ENCODE measurements at regions not wholly inside any gene's neighbourhood (a gene's known extent, or its start where the extent isn't known, plus 50 kb on each side); places are given as distances from the start of the nearest gene placed in this dataset.
A peak's percentile ranks its signal among the peaks of the same experiment; 100 is the strongest.
"Not testable (repeated sequence)": the region's sequence is repeated elsewhere in the genome, so short reads cannot be mapped to it uniquely, and the experiment has no call there.

DNA sequence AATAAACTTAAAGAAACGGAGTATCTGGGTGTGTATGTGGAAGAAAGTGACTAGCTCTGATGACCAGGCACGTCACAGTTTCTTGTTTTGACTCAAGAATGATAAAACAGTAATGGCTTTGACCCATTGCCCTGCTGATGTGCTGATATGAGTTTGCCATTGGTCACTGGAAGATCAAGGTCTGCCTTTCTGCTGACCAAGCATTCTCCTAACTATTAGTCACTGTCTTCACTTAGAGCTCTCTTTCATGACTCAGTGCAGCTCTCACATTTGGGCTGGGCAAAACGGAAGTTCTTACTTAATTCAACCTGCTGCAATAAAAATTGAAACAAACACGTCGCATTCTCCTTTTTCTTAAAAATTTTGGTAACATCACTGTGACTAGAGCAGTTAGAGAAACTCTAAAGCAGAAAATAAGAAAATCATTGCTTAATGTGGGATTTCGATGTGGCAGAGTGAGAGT, 366.7 kb downstream of the BTG1 start:
- peak overlapping the region; percentile 94 for H3K27ac ChIP-seq
- peak; percentile 97 for DNase-seq (ENCODE audit: low read depth, low spot score)

DNA sequence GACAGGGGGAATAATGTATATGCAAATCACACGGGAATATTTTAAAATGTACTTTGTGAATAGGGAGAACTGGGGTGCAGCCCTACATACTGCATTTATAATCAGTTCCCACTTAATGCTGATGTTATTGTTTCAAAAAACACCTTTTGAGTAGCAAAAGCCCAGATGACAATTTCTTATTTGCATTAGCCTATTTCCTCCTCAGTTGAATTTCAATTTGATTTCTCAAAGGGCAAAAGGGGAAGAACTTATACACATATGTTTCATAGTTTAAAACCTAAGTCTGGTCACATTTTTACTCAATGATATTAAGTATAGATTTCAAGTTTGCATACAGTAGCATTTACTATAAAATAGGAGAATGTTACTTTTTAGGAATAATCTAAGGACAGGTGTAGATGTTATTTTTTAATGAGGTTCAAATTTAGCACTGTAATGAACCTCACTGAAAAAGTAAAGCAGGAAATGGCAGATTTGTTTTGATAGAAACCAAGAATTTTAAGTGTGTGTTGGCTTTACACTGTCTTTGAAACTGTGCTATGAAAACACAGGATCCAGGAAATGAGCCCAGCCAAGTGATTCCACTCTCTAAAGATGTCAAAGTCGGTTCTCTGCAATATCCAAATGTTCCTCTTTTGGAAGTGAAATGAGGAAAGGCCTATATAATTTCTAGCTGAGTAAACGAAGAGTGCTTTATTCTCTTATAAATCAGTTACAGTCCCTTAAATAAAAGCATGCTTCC, 367.4 kb downstream of the BTG1 start:
- peak overlapping the region; percentile 94 for H3K27ac ChIP-seq

DNA sequence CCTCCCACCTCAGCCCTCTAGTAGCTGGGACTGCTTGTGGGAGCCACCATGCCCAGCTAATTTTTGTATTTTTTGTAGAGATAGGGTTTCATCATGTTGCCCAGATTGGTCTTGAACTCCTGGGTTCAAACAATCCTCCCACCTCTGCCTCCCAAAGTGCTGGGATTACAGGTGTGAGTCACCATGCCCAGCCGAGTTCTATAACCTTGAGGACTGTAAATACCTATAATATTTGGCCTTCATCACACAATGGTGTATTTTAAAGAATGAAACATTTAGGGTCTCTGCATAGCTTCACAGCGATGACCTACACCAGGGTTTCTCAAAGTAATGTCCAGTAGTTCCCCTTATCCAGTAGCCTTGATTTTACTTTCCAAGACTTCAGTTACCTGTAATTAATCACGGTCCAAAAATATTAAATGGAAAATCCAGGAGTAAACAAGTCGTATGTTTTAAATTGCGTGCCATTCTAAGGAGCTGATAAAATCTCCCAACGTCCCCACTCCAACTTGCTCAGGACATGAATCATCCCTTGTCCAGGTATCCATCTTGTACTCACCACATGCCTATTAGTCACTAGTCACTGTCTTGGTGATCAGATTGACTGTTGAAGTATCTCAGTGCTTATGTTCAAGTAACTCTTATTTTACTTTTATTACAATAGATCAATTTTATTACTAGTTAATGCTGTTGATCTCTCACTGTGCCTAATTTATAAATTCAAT, 368.2 kb downstream of the BTG1 start:
- H3K27ac ChIP-seq: peak overlapping the region; percentile 94
- DNase-seq (ENCODE audit: low read depth, low spot score): peak; percentile 95

More for the DNA sequence above, 367.4 kb downstream of the BTG1 start:
- DNase-seq (ENCODE audit: low read depth, low spot score): no peak

DNA sequence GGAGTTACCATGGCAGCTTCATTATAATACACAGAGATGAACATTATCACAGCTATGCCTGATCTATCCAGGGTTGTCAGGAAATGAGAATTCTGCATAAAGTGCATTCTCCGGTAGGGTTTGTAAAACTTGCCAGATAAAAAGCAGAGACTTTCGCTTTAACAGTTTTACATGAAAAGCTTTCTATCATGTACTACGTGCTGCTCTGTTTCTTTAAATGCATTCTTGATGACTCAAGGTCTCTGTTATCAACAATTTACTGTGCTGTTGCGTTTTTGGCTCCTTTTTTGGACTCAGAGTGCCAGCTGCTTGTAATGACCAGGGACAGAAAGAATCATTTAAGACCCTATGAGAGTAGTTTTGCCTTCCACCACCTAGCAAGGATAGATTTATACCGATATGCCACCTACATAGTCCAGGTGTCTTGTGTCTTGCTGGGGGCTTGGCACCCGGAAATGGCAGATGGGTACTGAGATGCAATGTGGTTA, 371.2 kb downstream of the BTG1 start:
- no peak for DNase-seq (ENCODE audit: low read depth, low spot score)
- H3K27ac ChIP-seq: peak overlapping the region; percentile 25

DNA sequence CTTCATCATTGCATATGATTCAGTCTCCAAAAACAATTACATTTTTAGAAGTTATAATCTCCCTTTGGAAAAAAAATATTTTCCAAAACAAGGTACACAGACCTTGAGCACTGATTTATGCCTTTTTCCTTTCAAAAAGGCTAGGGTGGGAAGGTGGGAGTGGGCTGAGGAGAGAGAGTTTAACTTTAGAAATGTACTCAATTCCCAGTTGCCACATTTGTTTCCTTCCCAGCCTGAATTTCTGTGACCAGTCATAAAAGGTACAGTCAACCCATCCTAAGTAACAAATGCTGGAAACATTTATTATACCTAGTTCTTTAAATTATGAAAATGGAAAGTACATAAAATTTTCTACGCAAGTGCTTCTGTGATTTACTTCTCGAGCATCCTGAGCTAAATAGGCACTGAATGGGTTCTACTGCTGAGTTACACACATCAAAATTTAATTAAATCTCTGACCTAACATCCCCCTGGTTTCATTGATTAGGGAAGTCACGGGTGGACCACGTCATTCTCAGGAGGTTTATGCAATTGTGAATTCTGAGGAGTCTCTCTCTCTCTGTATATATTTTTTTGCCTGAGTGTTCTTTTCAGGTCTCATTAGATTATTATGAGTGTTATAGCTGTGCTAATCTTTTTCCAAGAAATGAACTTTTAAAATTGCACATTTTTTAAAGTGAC, 371.8 kb downstream of the BTG1 start:
- H3K27ac ChIP-seq: peak overlapping the region; percentile 25
- no peak for DNase-seq (ENCODE audit: low read depth, low spot score)

DNA sequence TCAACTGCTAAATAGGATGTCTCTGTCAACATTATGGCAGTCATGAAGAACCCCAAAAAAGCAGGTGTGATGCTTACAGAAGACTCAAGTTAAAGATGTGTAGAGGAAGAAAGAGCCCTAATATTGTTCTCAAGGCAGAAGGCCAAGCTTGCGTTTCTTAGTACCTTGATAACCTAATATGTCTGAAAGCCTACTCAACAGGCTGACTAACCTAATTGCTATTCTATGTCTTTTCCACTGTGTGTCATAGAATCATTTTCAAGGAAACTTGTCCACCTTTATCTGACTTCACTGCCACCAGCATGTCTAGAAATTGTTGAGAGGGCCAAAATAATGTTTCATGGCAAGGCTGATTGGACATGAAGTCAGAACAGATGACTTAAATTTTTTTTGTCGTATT, 373.2 kb downstream of the BTG1 start:
- peak overlapping the region; percentile 20 for H3K27ac ChIP-seq
- no peak for DNase-seq (ENCODE audit: low read depth, low spot score)

DNA sequence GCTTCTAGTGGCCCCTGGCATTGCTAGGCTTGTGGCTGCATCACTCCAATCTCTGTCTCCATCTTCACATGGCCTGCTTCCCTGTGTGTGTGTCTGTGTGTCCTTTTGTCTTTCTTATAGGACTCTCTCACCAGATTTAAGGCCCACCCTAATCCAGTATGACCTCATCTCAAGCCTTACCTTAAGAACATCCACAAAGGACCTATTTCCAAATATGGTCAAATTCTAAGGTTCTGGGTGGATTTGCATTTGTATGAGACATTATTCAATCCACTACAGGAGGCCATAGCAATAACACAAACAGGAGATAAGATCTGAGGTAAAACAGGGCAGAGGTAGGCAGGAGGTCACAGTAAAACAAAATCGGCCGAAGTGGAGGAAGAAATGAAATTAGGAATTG, 375.9 kb downstream of the BTG1 start:
- no peak for DNase-seq (ENCODE audit: low read depth, low spot score)
- H3K27ac ChIP-seq: no peak overlapping the region

DNA sequence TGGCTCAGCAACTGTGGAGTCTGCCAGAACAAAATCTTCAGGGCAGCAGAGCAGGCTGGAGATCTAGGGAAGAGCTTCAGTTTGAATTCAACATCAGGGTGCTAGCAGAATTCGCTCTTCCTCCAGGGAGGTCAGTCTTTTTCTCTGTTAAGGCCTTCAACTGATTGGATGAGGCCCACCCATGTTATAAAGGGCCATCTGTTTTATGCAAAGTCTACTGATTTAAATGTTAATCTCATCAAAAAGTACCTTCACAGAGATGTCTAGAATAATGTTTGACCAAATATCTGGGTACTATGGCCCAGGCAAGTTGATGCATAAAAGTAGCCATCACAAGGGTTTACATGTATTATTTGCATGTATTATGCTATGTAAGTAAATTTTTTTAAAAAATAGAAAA, 378.4 kb downstream of the BTG1 start:
- H3K27ac ChIP-seq: no peak overlapping the region
- DNase-seq (ENCODE audit: low read depth, low spot score): no peak

DNA sequence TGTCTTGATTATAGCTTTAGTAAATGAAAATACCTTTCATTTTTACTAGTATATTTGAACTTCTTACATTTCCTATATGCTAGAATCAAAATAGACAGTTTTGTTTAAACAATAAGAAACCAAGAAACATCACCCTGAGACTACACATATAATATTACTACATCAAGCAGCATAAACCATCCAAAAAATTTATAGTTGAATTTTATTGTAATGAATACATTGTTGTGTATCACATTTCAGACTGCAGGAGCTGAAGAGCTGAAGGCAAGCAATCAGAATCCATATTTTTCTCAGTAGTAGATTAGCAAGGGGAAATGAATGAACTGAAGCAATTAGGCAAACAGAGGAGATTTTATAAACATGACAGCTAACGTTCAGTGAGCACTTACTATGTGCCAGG, 379.2 kb downstream of the BTG1 start:
- DNase-seq (ENCODE audit: low read depth, low spot score): no peak
- no peak overlapping the region for H3K27ac ChIP-seq

DNA sequence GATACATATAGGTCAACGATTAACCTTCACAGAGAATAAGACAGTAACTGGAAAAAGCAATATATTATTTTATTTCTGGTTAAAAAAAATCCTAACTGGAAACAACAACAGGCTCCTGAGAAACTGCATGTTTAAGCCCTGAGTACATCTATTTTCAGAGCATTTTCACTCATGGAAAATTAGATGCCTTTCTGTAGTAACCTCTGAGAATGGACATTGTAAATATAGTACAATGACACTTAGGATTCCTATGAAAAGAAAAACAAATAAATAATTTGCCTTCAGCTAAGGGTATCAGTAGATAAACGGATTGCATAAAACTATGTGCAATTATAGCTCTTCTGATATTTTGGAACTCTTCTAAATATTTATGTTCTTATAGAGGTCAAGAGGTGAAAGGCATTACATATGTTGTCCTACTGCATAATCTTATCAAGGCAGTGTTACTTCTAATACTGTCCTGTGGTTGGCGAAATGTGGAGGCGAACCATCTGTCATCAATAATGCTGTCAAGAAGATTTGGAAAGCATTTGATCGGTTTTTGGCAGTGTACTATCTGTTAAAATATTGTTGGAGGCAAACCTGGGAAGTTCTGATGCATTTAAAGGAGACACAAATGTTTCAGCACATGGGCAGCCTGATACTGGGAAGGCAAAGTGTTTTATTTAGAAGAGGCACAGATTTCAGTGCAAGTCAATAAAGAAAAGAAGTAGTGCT, 381.8 kb downstream of the BTG1 start:
- no peak for DNase-seq (ENCODE audit: low read depth, low spot score)
- H3K27ac ChIP-seq: no peak overlapping the region

DNA sequence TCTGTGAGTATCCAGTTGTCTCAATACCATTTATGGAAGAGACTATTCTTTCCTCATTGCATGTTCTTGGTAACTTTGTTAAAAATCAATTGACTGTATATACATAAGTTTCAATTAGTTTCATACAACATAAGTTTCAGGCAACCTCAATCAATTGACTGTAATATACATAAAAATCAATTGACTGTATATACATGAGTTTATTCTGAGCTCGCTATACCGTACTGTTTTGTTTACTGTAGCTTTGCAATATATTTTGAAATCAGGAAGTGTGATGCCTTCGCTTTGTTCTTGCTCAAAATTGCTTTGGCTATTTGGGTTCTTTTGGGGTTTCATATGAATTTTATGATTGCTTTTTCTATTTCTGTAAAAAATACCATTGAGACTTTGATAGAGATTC, 392.0 kb downstream of the BTG1 start:
- DNase-seq (ENCODE audit: low read depth, low spot score): no peak
- H3K27ac ChIP-seq: no peak overlapping the region

DNA sequence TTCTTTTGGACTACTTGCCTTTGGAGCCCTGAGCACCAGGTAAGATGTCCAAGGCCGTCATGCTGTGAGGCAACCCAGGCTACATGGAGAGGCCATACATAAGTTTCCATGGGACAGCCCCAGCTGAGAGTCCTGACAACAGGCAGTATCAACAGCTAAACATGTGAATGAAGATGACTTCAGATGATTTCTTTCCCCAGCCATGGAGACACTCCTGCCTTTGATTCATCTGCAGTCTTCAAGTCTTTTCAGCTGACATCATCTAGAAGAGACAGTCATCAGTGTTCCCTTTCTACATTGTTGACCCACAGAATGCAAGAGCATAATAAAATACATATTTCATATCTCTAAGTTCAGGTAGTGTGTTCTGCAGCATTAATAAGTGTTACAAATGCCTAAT, 398.7 kb downstream of the BTG1 start:
- no peak overlapping the region for H3K27ac ChIP-seq
- no peak for DNase-seq (ENCODE audit: low read depth, low spot score)

DNA sequence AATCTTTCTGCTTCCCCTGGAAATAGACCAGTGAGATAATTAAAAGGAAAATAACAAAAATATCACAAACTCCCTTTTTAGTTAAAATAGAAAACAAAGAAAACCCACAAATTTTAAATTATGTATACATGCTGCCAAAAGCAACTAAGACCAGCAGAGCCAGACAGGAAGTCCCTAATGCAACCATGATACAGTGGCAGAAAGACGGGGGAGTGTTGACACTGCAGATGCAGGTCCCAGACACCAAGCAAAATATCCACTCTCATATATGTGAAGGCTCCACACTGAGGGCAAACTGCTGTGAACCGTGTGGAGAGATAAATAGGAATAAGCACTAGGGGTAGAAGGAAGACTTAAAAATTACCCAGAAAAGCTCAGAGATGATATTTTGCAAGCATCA, 401.0 kb downstream of the BTG1 start:
- DNase-seq (ENCODE audit: low read depth, low spot score): no peak
- no peak overlapping the region for H3K27ac ChIP-seq

DNA sequence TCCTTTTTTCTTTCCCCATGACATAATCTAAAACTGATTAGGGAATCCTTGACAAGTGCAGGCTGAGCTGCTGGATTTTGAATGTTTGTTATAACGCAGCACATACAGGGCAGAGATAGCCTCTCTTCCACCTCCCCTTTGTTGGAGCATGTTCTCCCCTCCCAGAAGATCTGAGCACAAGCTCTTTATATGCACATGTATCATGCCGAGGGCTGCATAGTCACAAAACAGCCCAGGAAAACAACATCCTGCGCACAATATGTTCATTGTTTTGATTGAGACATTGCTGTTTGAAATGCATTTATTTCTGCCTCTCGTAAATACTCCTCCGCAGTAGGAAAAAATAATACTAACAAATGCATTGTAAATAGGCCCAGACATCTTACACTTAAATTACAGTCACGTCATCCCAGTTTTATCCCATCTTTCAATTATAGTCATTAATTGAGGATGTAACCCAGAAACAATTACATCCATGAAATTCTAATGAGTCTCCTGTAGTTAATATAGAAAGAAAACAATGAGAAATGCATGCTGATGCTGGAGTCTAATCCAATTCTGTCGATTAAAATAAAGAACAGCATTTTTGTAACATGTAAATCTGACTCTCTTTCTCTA, 401.8 kb downstream of the BTG1 start:
- H3K27ac ChIP-seq: no peak overlapping the region
- DNase-seq (ENCODE audit: low read depth, low spot score): no peak

DNA sequence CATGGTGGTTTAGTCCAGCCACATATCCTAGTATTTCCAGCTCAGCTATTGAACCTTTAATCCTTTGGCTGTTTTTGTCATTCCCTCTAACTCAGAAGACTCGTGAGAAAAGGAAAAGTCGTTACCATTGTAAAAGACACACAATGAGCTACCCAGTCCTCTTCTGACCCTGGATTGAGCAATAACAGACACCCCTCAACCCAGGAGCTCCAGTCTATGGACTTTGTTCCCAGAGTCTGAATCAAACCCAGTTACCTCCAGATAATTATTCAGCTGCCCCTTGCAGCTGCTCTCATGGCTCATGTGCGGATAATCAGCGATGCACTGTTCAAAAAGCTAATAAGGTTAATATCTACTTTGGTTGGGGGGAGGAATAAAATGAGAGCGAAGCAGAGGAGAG, 402.4 kb downstream of the BTG1 start:
- no peak for DNase-seq (ENCODE audit: low read depth, low spot score)
- H3K27ac ChIP-seq: no peak overlapping the region

DNA sequence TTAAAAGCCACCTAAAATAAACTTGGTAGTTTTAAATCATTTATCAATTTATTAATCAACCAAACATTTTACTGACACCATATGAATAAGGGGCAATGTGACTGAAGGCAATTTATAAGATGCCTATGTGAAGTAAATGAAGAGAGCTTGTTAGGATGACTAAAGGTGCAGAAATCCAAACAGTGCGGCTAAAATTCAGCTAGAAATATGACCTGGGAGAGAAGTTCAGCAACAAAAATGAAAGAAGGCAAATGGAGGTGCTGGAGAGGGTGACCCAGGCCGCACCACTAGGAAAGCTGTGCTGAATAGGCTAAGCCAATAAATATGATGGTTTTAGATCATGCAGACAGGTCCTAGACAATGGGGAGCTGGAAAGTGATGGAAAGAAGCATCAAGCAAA, 403.7 kb downstream of the BTG1 start:
- no peak for DNase-seq (ENCODE audit: low read depth, low spot score)
- no peak overlapping the region for H3K27ac ChIP-seq

DNA sequence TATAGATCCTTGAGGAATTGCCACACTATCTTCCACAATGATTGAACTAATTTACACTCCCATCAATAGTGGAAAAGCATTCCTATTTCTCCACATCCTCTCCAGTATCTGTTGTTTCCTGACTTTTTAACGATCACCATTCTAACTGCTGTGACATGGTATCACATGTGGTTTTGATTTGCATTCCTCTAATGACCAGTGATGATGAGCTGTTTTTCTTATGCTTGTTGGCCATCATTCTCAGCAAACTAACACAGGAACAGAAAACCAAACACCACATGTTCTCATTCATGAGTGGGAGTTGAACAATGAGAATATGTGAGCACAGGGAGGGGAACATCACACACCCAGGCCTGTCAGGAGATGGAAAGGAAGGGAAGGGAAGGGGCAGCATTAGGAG, 411.8 kb downstream of the BTG1 start:
- DNase-seq (ENCODE audit: low read depth, low spot score); H3K27ac ChIP-seq: not testable (repeated sequence)

DNA sequence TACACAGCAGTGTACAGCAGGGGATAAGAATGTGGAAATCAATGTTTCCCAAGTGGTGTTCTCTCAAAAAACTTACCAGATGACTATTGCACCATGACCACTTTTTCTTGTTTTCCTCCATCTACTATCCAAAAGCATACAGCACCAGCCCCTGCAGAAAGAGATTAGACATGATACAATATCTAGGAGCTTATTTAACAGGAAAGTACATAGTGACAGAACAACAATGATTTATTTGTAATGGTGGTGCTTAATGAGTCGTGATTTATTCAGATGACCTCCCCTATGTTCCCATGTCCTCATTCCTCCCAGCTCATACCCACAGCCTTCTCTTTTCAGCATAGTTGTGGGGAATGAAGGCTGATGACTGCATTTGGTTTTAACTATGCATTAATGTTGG, 413.6 kb downstream of the BTG1 start:
- peak; percentile 24 for DNase-seq (ENCODE audit: low read depth, low spot score)

DNA sequence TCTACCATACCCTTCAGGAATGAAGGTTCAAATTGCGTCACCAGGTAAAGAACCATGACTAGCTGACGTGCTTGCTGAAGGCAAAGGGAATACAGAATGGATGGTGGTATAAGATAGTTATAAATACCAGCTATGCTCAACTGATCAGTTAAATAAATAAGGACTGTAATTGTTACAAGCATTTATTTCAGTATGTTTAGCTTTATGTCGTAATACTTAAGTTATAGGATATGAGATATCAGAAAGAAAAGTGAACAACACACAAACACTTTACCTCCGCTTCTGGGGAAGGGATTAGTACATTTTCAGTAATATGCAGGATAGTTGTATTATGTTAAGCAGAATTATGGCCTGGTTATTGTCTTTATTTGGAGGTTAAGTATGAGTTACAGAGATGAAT, 416.1 kb downstream of the BTG1 start:
- no peak for DNase-seq (ENCODE audit: low read depth, low spot score)
- no peak overlapping the region for H3K27ac ChIP-seq

More for the DNA sequence above, 413.6 kb downstream of the BTG1 start:
- no peak overlapping the region for H3K27ac ChIP-seq

DNA sequence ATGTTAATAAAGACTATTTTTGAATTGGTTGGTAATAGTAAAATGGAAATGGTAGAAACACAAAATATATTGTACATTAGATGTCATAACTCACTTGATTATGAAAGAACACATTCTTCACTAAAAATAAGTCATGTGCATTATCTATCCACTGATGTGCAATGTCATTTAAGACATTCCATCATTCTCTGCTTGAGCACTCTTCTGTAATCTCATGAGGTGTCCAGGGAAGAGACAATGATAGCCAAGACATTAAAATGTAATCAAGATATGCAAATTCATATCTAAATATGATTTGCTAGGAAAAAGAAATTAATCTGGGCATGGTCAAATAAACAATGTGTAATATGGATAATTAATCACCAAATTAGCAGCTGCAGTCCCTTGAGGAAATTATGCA, 422.5 kb downstream of the BTG1 start:
- H3K27ac ChIP-seq: no peak overlapping the region
- no peak for DNase-seq (ENCODE audit: low read depth, low spot score)
